ENCODE measurements at regions not wholly inside any gene's neighbourhood (a gene's known extent, or its start where the extent isn't known, plus 50 kb on each side); places are given as distances from the start of the nearest gene placed in this dataset.

- H3K4me3 Mint-ChIP-seq: no peak overlapping the region
These were observed 128.3 kb downstream of the TPRA1 start for GRCh38 chr3:127462111-127462655.

More at GRCh38 chr3:127462111-127462655, 128.3 kb downstream of the TPRA1 start:
- Histone ChIP-seq H3K56ac (ENCODE audit: insufficient read length, low read depth, low read length) (no peak overlapping the region), H2BK12ac (ENCODE audit: insufficient read length, low read depth, low read length) (no peak overlapping the region), H2BK20ac (ENCODE audit: low read depth, low read length, poor library complexity, severe bottlenecking) (no peak overlapping the region), H3K9ac (ENCODE audit: extremely low read depth, insufficient read length, low read length) (no peak overlapping the region), H3K23me2 (ENCODE audit: insufficient read length, low read depth, low read length, poor library complexity, severe bottlenecking) (no peaks in the 10 kb centered on the region), H3K18ac (ENCODE audit: insufficient read length, low read depth, low read length) (no peak overlapping the region), H3K23ac (ENCODE audit: insufficient read length, low read depth, low read length) (no peak overlapping the region), H3K79me2 (ENCODE audit: insufficient read depth, low read length) (no peaks in the 10 kb centered on the region), H2BK5ac (ENCODE audit: insufficient read length, low read length) (no peak overlapping the region), H3K14ac (ENCODE audit: insufficient read depth, low read length) (no peak overlapping the region; the same call in 1 of the 2 replicates), H3K79me1 (ENCODE audit: insufficient read depth, low read depth, low read length, poor library complexity, severe bottlenecking) (no peaks in the 10 kb centered on the region), H3K27me3 (ENCODE audit: insufficient read depth, low read length) (peaks cover 10% of the 10 kb centered on the region; the same call in 1 of the 2 replicates), H2BK15ac (ENCODE audit: low read depth, low read length) (no peak overlapping the region), H2AK5ac (ENCODE audit: insufficient read length, low read length) (no peak overlapping the region), H2BK120ac (ENCODE audit: low read depth, low read length, poor library complexity, severe bottlenecking) (no peak overlapping the region), H3K4ac (ENCODE audit: low read depth, low read length) (no peak overlapping the region), H3K27ac (ENCODE audit: insufficient read length, low read depth, low read length) (no peak overlapping the region), H3K4me1 (ENCODE audit: insufficient read depth, low read length) (no peaks in the 10 kb centered on the region), H3T11ph (ENCODE audit: low read length) (no peak overlapping the region), H4K8ac (replicated peaks; ENCODE audit: insufficient read length, low read depth, low read length) (no peak overlapping the region), H3K4me2 (ENCODE audit: insufficient read depth, insufficient read length, low read length) (no peak overlapping the region), H2AFZ (ENCODE audit: low read length) (no peak overlapping the region), H4K20me1 (ENCODE audit: control insufficient read depth, insufficient read depth, insufficient read length) (no peaks in the 10 kb centered on the region), H3K9me3 (ENCODE audit: control insufficient read depth, low read depth, low read length) (no peaks in the 10 kb centered on the region), H4K91ac (ENCODE audit: insufficient read length, low read depth, low read length) (no peak overlapping the region), H4K5ac (ENCODE audit: insufficient read length, low read depth, low read length) (no peak overlapping the region)
- Mint-ChIP-seq H3K4me1 (peaks cover 12 to 26% of the 10 kb centered on the region in 2 experiments), H3K27ac (no peak overlapping the region), H3K27me3 (ENCODE audit: low read depth) (peaks cover 36% of the 10 kb centered on the region), H3K36me3 (ENCODE audit: insufficient read depth in 1 of 3, low read depth in 3 of 3) (no peaks in the 10 kb centered on the region; a peak in 1 of 7 replicates), H3K9me3 (no peaks in the 10 kb centered on the region; a peak in 2 of 5 replicates)
- WGBS (ENCODE audit: extremely low coverage, insufficient read length, low lambda C conversion rate): no CpG with 5 or more reads among the region's 8 CpGs
- DNase-seq: no peak
- no peak for TF ChIP-seq CTCF (conservative IDR thresholded peaks at IDR 0.05)
